ENCODE measurements at regions not wholly inside any gene's neighbourhood (a gene's known extent, or its start where the extent isn't known, plus 50 kb on each side); places are given as distances from the start of the nearest gene placed in this dataset.

GRCh38 chr4:101418055-101418454, 70.7 kb upstream of the PPP3CA start:
- Histone ChIP-seq H3K9ac (ENCODE audit: low read length) (no peak overlapping the region), H3K27ac (ENCODE audit: low read depth, low read length) (no peak overlapping the region), H3K4me2 (ENCODE audit: low read depth, low read length, poor library complexity, severe bottlenecking) (no peak overlapping the region), H3K9me3 (ENCODE audit: insufficient read depth, low read length) (no peaks in the 10 kb centered on the region), H2AFZ (ENCODE audit: low read depth, low read length, severe bottlenecking) (no peak overlapping the region), H4K20me1 (ENCODE audit: low read depth, low read length) (no peaks in the 10 kb centered on the region), H3K4me3 (ENCODE audit: insufficient read depth, low read length, poor library complexity, severe bottlenecking) (no peak overlapping the region), H3K79me2 (ENCODE audit: insufficient read depth, low read length) (no peaks in the 10 kb centered on the region), H3K9me2 (replicated peaks; ENCODE audit: insufficient read depth, low read length) (no peaks in the 10 kb centered on the region), H3K36me3 (ENCODE audit: low read length) (no peaks in the 10 kb centered on the region), H3F3A (ENCODE audit: insufficient read depth) (no peaks in the 10 kb centered on the region), H3K27me3 (ENCODE audit: low read length) (no peaks in the 10 kb centered on the region)
- no peak for TF ChIP-seq EZH2phosphoT487 (conservative IDR thresholded peaks at IDR 0.05; ENCODE audit: low read length)
- TF ChIP-seq CTCF (IDR thresholded peaks at IDR 0.05; ENCODE audit: insufficient read depth, low read length, poor library complexity, severe bottlenecking): no peak

GRCh38 chr4:101417046-101417445, 69.7 kb upstream of the PPP3CA start:
- Histone ChIP-seq H3K27ac (ENCODE audit: low read depth, low read length) (no peak overlapping the region), H3K4me2 (ENCODE audit: low read depth, low read length, poor library complexity, severe bottlenecking) (no peak overlapping the region), H4K20me1 (ENCODE audit: low read depth, low read length) (no peaks in the 10 kb centered on the region), H3K27me3 (ENCODE audit: low read length) (no peaks in the 10 kb centered on the region), H3K36me3 (ENCODE audit: low read length) (no peaks in the 10 kb centered on the region), H3K79me2 (ENCODE audit: insufficient read depth, low read length) (no peaks in the 10 kb centered on the region), H2AFZ (ENCODE audit: low read depth, low read length, severe bottlenecking) (no peak overlapping the region), H3K9ac (ENCODE audit: low read length) (no peak overlapping the region), H3F3A (ENCODE audit: insufficient read depth) (no peaks in the 10 kb centered on the region), H3K9me2 (replicated peaks; ENCODE audit: insufficient read depth, low read length) (no peaks in the 10 kb centered on the region), H3K9me3 (ENCODE audit: insufficient read depth, low read length) (no peaks in the 10 kb centered on the region), H3K4me3 (ENCODE audit: insufficient read depth, low read length, poor library complexity, severe bottlenecking) (no peak overlapping the region)
- no peak for TF ChIP-seq EZH2phosphoT487 (conservative IDR thresholded peaks at IDR 0.05; ENCODE audit: low read length)
- TF ChIP-seq CTCF (IDR thresholded peaks at IDR 0.05; ENCODE audit: insufficient read depth, low read length, poor library complexity, severe bottlenecking): no peak

GRCh38 chr4:101415962-101416361, 68.6 kb upstream of the PPP3CA start:
- H3K4me3 ChIP-seq (ENCODE audit: insufficient read depth, low read length, poor library complexity, severe bottlenecking): no peak overlapping the region
- H3F3A ChIP-seq (ENCODE audit: insufficient read depth): no peaks in the 10 kb centered on the region
- H3K9me2 ChIP-seq (replicated peaks; ENCODE audit: insufficient read depth, low read length): no peaks in the 10 kb centered on the region
- no peak overlapping the region for H2AFZ ChIP-seq (ENCODE audit: low read depth, low read length, severe bottlenecking)
- no peaks in the 10 kb centered on the region for H3K9me3 ChIP-seq (ENCODE audit: insufficient read depth, low read length)
- no peak overlapping the region for H3K9ac ChIP-seq (ENCODE audit: low read length)
- H3K27ac ChIP-seq (ENCODE audit: low read depth, low read length): no peak overlapping the region
- H3K79me2 ChIP-seq (ENCODE audit: insufficient read depth, low read length): no peaks in the 10 kb centered on the region
- TF ChIP-seq CTCF (IDR thresholded peaks at IDR 0.05; ENCODE audit: insufficient read depth, low read length, poor library complexity, severe bottlenecking): no peak
- TF ChIP-seq EZH2phosphoT487 (conservative IDR thresholded peaks at IDR 0.05; ENCODE audit: low read length): no peak
- H3K36me3 ChIP-seq (ENCODE audit: low read length): no peaks in the 10 kb centered on the region
- no peaks in the 10 kb centered on the region for H3K27me3 ChIP-seq (ENCODE audit: low read length)
- no peak overlapping the region for H3K4me2 ChIP-seq (ENCODE audit: low read depth, low read length, poor library complexity, severe bottlenecking)
- H4K20me1 ChIP-seq (ENCODE audit: low read depth, low read length): no peaks in the 10 kb centered on the region
